ENCODE measurements at regions not wholly inside any gene's neighbourhood (a gene's known extent, or its start where the extent isn't known, plus 50 kb on each side); places are given as distances from the start of the nearest gene placed in this dataset.

DNA sequence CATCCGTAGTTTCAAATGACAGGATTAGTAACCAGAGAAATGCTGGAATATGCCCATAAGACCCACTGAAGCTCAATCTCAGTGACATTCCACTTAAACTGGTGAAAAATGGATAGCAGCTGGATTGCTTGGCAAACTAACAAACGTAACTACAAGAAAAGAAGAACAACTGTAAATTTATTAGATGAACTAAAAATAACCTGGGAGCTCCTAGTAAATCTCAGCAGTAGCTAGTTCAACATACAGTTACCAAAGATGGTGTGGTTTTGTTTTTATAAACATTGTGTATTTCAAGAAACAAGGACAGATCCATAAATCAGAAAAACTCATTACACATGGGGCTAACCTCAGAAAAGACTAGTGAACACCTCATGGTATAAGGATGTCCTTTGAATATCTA, 531.9 kb downstream of the XIRP2 start:
- no peaks in the 10 kb centered on the region for H3K79me2 ChIP-seq (replicated peaks; ENCODE audit: insufficient read depth, low read length)
- H3K9me2 ChIP-seq (ENCODE audit: insufficient read depth, low read length) = no peaks in the 10 kb centered on the region
- no peak overlapping the region for H3K4me2 ChIP-seq (ENCODE audit: low read length)
- no peak overlapping the region for H3K27ac ChIP-seq (ENCODE audit: low read length)
- H3K9ac ChIP-seq (ENCODE audit: low read length) = no peak overlapping the region
- no peaks in the 10 kb centered on the region for H3F3A ChIP-seq (ENCODE audit: insufficient read depth, low read length, poor library complexity, severe bottlenecking)
- no peaks in the 10 kb centered on the region for H3K36me3 ChIP-seq (ENCODE audit: insufficient read depth, low read length)
- no peak overlapping the region for H3K4me3 ChIP-seq (ENCODE audit: low read length)
- no peak for TF ChIP-seq EZH2 (IDR thresholded peaks at IDR 0.05; ENCODE audit: borderline replicate concordance, insufficient read depth, low read length, poor library complexity, severe bottlenecking)
- TF ChIP-seq MXI1 (conservative IDR thresholded peaks at IDR 0.05; ENCODE audit: poor library complexity, severe bottlenecking) = no peak
- no peak for TF ChIP-seq TAF1 (IDR thresholded peaks at IDR 0.05; ENCODE audit: low read depth)
- no peak for TF ChIP-seq POLR2AphosphoS5 (IDR thresholded peaks at IDR 0.05)
- TF ChIP-seq, protein P1, sequence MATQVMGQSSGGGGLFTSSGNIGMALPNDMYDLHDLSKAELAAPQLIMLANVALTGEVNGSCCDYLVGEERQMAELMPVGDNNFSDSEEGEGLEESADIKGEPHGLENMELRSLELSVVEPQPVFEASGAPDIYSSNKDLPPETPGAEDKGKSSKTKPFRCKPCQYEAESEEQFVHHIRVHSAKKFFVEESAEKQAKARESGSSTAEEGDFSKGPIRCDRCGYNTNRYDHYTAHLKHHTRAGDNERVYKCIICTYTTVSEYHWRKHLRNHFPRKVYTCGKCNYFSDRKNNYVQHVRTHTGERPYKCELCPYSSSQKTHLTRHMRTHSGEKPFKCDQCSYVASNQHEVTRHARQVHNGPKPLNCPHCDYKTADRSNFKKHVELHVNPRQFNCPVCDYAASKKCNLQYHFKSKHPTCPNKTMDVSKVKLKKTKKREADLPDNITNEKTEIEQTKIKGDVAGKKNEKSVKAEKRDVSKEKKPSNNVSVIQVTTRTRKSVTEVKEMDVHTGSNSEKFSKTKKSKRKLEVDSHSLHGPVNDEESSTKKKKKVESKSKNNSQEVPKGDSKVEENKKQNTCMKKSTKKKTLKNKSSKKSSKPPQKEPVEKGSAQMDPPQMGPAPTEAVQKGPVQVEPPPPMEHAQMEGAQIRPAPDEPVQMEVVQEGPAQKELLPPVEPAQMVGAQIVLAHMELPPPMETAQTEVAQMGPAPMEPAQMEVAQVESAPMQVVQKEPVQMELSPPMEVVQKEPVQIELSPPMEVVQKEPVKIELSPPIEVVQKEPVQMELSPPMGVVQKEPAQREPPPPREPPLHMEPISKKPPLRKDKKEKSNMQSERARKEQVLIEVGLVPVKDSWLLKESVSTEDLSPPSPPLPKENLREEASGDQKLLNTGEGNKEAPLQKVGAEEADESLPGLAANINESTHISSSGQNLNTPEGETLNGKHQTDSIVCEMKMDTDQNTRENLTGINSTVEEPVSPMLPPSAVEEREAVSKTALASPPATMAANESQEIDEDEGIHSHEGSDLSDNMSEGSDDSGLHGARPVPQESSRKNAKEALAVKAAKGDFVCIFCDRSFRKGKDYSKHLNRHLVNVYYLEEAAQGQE (IDR thresholded peaks at IDR 0.05; ENCODE audit: borderline replicate concordance) = no peak
- no peak for TF ChIP-seq RAD21 (conservative IDR thresholded peaks at IDR 0.05)
- TF ChIP-seq SMC3 (conservative IDR thresholded peaks at IDR 0.05; ENCODE audit: poor library complexity) = no peak
- TF ChIP-seq, protein P2, sequence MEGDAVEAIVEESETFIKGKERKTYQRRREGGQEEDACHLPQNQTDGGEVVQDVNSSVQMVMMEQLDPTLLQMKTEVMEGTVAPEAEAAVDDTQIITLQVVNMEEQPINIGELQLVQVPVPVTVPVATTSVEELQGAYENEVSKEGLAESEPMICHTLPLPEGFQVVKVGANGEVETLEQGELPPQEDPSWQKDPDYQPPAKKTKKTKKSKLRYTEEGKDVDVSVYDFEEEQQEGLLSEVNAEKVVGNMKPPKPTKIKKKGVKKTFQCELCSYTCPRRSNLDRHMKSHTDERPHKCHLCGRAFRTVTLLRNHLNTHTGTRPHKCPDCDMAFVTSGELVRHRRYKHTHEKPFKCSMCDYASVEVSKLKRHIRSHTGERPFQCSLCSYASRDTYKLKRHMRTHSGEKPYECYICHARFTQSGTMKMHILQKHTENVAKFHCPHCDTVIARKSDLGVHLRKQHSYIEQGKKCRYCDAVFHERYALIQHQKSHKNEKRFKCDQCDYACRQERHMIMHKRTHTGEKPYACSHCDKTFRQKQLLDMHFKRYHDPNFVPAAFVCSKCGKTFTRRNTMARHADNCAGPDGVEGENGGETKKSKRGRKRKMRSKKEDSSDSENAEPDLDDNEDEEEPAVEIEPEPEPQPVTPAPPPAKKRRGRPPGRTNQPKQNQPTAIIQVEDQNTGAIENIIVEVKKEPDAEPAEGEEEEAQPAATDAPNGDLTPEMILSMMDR (IDR thresholded peaks at IDR 0.05; ENCODE audit: poor library complexity, severe bottlenecking) = no peak
- no peak for TF ChIP-seq EP300 (conservative IDR thresholded peaks at IDR 0.05; ENCODE audit: poor library complexity, severe bottlenecking)
- H2AFZ ChIP-seq (ENCODE audit: low read depth, low read length) = no peak overlapping the region
- no peaks in the 10 kb centered on the region for H4K20me1 ChIP-seq (ENCODE audit: insufficient read depth)
- H3K9me3 ChIP-seq (ENCODE audit: low read length) = no peaks in the 10 kb centered on the region
- H3K27me3 ChIP-seq (ENCODE audit: insufficient read depth, low read depth, low read length) = no peaks in the 10 kb centered on the region

DNA sequence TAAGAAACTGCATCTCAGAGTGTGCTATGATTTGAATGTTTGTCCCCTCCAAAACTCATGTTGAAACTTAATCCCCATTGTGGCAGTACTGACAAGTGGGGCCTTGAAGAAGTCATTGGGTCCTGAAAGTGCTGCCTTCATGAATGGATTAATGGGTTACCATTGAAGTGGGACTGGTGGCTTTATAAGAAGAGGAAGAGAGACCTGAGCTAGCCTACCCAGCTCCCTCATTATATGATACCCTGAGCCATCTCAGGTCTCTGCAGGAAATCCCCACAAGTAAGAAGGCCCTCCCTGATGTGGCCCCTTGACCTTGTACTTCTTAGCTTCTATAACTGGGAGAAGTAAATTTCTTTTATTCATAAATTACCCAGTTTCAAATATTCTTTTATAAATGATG, 526.8 kb downstream of the XIRP2 start:
- TF ChIP-seq TAF1 (IDR thresholded peaks at IDR 0.05; ENCODE audit: low read depth) = no peak
- TF ChIP-seq MXI1 (conservative IDR thresholded peaks at IDR 0.05; ENCODE audit: poor library complexity, severe bottlenecking) = no peak
- TF ChIP-seq, protein P1 (IDR thresholded peaks at IDR 0.05; ENCODE audit: borderline replicate concordance) = no peak
- TF ChIP-seq EP300 (conservative IDR thresholded peaks at IDR 0.05; ENCODE audit: poor library complexity, severe bottlenecking) = no peak
- TF ChIP-seq RAD21 (conservative IDR thresholded peaks at IDR 0.05) = no peak
- TF ChIP-seq, protein P2 (IDR thresholded peaks at IDR 0.05; ENCODE audit: poor library complexity, severe bottlenecking) = no peak
- Histone ChIP-seq H3F3A (ENCODE audit: insufficient read depth, low read length, poor library complexity, severe bottlenecking) (no peaks in the 10 kb centered on the region), H2AFZ (ENCODE audit: low read depth, low read length) (no peak overlapping the region), H3K4me3 (ENCODE audit: low read length) (no peak overlapping the region), H4K20me1 (ENCODE audit: insufficient read depth) (no peaks in the 10 kb centered on the region), H3K4me2 (ENCODE audit: low read length) (no peak overlapping the region), H3K27me3 (ENCODE audit: insufficient read depth, low read depth, low read length) (no peaks in the 10 kb centered on the region), H3K9me3 (ENCODE audit: low read length) (peaks cover 8% of the 10 kb centered on the region), H3K9me2 (ENCODE audit: insufficient read depth, low read length) (no peaks in the 10 kb centered on the region), H3K9ac (ENCODE audit: low read length) (no peak overlapping the region), H3K27ac (ENCODE audit: low read length) (no peak overlapping the region), H3K79me2 (replicated peaks; ENCODE audit: insufficient read depth, low read length) (no peaks in the 10 kb centered on the region), H3K36me3 (ENCODE audit: insufficient read depth, low read length) (no peaks in the 10 kb centered on the region)

All from neural cell (in vitro differentiated cells).